GM20000 (cell line): ENCODE measurements at regions not wholly inside any gene's neighbourhood (a gene's known extent, or its start where the extent isn't known, plus 50 kb on each side); places are given as distances from the start of the nearest gene placed in this dataset.

Experiments used
- DNase-seq: peaks from one replicate; pipeline ENCODE4 v3.0.0; 2012; ENCODE audit warnings: low spot score
- CTCF ChIP-seq: IDR thresholded peaks from 2 replicates; pipeline ENCODE4 v1.5.1; 2012; ENCODE audit warnings: mild to moderate bottlenecking, control low read depth; ENCODE audit errors: extremely low read depth, missing control alignments

- no peak for TF ChIP-seq CTCF
- DNase-seq: no peak
Measured at GRCh38 chr1:214165850-214166374, 115.0 kb upstream of the SMYD2 start.

- DNase-seq: no peak
- no peak for TF ChIP-seq CTCF
Measured at GRCh38 chr1:214174508-214175199, 106.3 kb upstream of the SMYD2 start.

- no peak for DNase-seq
- TF ChIP-seq CTCF: no peak
Measured at GRCh38 chr1:214178102-214178501, 102.9 kb upstream of the SMYD2 start.

- no peak for TF ChIP-seq CTCF
- no peak for DNase-seq
Measured at GRCh38 chr1:214184992-214185391, 96.0 kb upstream of the SMYD2 start.

GRCh38 chr1:214186103-214186824 is 94.7 kb upstream of the SMYD2 start:
- no peak for TF ChIP-seq CTCF
- DNase-seq: no peak

- no peak for DNase-seq
- TF ChIP-seq CTCF: no peak
Measured at GRCh38 chr1:214187121-214187900, 93.6 kb upstream of the SMYD2 start.

- TF ChIP-seq CTCF: no peak
Measured at GRCh38 chr1:214187933-214188332, 93.0 kb upstream of the SMYD2 start.

More at GRCh38 chr1:214187933-214188332, 93.0 kb upstream of the SMYD2 start:
- DNase-seq: no peak
